ENCODE measurements at regions not wholly inside any gene's neighbourhood (a gene's known extent, or its start where the extent isn't known, plus 50 kb on each side); places are given as distances from the start of the nearest gene placed in this dataset.

DNA sequence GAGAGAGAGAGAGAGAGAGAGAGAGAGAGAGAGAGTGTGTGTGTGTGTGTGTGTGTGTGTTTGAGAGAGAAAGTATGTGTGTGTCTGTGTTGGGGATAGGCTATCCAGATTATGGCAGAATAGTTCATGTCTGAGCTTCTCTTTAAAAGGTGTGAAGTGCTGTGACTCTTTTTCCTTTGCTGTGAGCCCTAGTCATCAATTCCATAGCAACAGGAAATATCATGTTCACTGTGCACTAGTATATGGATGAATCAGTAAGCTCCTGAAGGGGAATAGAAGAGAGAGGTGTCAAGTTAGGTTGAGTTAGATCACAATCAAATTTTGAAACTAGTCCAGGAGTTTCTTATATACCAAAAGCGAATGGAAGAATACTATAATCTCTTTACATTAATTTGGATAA lies 318.7 kb downstream of the RFPL4B start:
- Histone ChIP-seq H3K27ac (no peak overlapping the region), H3K4me3 (no peak overlapping the region), H3K36me3 (no peaks in the 10 kb centered on the region), H3K9me3 (no peaks in the 10 kb centered on the region), H3K4me1 (no peaks in the 10 kb centered on the region), H3K27me3 (no peaks in the 10 kb centered on the region)
- no peak for TF ChIP-seq POLR2A (IDR thresholded peaks at IDR 0.05)
- TF ChIP-seq, protein P1, sequence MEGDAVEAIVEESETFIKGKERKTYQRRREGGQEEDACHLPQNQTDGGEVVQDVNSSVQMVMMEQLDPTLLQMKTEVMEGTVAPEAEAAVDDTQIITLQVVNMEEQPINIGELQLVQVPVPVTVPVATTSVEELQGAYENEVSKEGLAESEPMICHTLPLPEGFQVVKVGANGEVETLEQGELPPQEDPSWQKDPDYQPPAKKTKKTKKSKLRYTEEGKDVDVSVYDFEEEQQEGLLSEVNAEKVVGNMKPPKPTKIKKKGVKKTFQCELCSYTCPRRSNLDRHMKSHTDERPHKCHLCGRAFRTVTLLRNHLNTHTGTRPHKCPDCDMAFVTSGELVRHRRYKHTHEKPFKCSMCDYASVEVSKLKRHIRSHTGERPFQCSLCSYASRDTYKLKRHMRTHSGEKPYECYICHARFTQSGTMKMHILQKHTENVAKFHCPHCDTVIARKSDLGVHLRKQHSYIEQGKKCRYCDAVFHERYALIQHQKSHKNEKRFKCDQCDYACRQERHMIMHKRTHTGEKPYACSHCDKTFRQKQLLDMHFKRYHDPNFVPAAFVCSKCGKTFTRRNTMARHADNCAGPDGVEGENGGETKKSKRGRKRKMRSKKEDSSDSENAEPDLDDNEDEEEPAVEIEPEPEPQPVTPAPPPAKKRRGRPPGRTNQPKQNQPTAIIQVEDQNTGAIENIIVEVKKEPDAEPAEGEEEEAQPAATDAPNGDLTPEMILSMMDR (IDR thresholded peaks at IDR 0.05) = no peak
- TF ChIP-seq POLR2AphosphoS5 (IDR thresholded peaks at IDR 0.05) = no peak
- DNase-seq (ENCODE audit: low spot score in 2 of 2) = no peak
- intact Hi-C loops (cut with DNase I; ENCODE audit: low total_unique reads) = loop anchor here (5.0 kb wide), 1 partner anchor 1261 kb away; no protein-coding TSS in a partner anchor

DNA sequence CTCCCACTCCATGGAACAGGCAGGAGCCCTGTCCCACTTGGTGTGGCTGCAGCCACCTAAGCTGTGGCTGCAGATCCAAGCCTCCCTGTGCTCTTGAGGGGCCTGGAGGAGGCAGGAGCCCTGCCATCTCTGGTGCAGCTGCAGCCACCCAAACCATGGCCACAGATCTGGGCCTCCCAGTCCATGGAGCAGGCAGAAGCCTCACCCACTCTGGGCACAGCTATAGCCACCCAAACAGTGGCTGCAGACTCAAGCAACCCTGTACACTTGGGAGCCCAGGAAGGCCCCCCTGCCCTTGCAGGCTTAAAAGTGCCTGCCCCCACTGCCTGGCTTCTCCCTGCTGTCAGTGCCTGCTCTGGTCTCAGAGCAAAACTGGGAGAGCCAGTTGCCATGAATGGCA lies 320.3 kb downstream of the RFPL4B start:
- intact Hi-C loops (cut with DNase I; ENCODE audit: low total_unique reads) = loop anchor here (5.0 kb wide), 1 partner anchor 1260 kb away; no protein-coding TSS in a partner anchor
- Histone ChIP-seq H3K4me3 (no peak overlapping the region), H3K36me3 (no peaks in the 10 kb centered on the region), H3K27me3 (no peaks in the 10 kb centered on the region), H3K9me3 (no peaks in the 10 kb centered on the region), H3K4me1 (no peaks in the 10 kb centered on the region), H3K27ac (no peak overlapping the region)
- TF ChIP-seq, protein P1 (IDR thresholded peaks at IDR 0.05) = no peak
- TF ChIP-seq POLR2AphosphoS5 (IDR thresholded peaks at IDR 0.05) (no peak), POLR2A (IDR thresholded peaks at IDR 0.05) (no peak)
- DNase-seq (ENCODE audit: low spot score in 2 of 2) = no peak

DNA sequence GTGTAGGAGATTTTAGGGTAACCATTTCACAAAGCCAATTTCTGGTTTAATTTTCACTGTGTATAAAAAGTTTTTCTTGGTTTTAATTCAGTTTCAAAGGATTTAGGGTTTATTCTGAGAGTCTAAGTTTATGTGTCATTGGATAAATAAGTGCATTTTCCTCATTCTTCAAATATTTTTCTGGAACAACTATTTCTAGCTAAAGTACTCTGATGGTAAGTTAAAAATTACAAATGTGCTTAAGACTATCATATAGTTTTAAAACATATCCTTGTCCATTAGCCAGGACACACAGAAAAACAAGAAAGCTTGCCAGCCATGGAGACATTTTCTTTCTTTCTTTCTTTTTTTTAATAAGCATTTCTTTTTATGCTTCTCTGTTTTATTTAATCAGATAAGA lies 333.0 kb downstream of the RFPL4B start:
- intact Hi-C loops (cut with DNase I; ENCODE audit: low total_unique reads) = no loop called here
- H3K36me3 ChIP-seq = no peaks in the 10 kb centered on the region
- H3K27me3 ChIP-seq = no peaks in the 10 kb centered on the region
- H3K27ac ChIP-seq = no peak overlapping the region
- H3K4me3 ChIP-seq = no peak overlapping the region
- H3K9me3 ChIP-seq = peaks cover 0 to 3% of the 10 kb centered on the region in 2 donors
- DNase-seq (ENCODE audit: low spot score in 2 of 2) = no peak
- no peak for TF ChIP-seq POLR2AphosphoS5 (IDR thresholded peaks at IDR 0.05)
- TF ChIP-seq, protein P1 (IDR thresholded peaks at IDR 0.05) = no peak
- TF ChIP-seq POLR2A (IDR thresholded peaks at IDR 0.05) = no peak
- no peaks in the 10 kb centered on the region for H3K4me1 ChIP-seq

DNA sequence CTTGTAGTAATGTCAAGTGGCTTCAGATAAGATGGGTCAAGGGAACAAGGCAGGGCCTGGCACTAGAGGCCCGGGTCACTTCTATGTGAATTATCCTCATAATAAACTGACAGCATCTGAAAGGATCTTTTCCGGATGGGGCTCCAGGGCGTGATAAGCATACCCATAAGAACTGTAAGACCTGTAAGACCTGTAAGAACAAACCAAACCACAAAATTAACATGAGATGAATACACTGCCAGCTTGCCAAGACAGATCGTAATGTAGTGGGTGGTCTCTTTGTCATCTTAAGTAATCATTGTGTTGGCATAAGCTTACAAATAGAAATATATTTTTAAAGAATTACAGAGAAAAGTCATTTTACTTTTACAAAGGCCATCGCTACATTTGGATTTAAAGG lies 334.9 kb downstream of the RFPL4B start:
- H3K4me3 ChIP-seq = no peak overlapping the region
- DNase-seq (ENCODE audit: low spot score in 2 of 2) = no peak
- no peaks in the 10 kb centered on the region for H3K4me1 ChIP-seq
- no peaks in the 10 kb centered on the region for H3K27me3 ChIP-seq
- intact Hi-C loops (cut with DNase I; ENCODE audit: low total_unique reads) = no loop called here
- TF ChIP-seq, protein P1 (IDR thresholded peaks at IDR 0.05) = no peak
- TF ChIP-seq POLR2AphosphoS5 (IDR thresholded peaks at IDR 0.05) = no peak
- TF ChIP-seq POLR2A (IDR thresholded peaks at IDR 0.05) = no peak
- no peaks in the 10 kb centered on the region for H3K36me3 ChIP-seq
- H3K27ac ChIP-seq = no peak overlapping the region
- no peaks in the 10 kb centered on the region for H3K9me3 ChIP-seq

DNA sequence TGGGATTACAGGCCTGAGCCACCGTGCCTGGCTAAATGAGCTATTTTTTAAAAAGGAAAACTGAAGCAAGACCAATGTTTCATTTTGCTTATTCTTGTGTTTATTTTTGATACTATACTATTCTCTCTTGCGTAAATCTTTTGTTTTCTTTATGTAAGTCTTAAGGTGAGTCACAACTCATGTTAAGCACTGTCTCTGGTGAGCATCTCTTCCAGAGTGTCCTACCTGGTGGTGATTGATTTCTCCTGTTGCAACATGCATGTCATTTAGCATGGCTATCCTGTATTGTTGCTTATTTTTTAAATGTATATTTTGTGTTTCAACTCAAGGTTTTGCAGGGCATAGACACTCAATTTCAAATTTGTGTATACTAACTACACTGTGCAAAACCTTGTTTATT lies 336.0 kb downstream of the RFPL4B start:
- intact Hi-C loops (cut with DNase I; ENCODE audit: low total_unique reads) = no loop called here
- H3K36me3 ChIP-seq = no peaks in the 10 kb centered on the region
- H3K27me3 ChIP-seq = no peaks in the 10 kb centered on the region
- TF ChIP-seq, protein P1 (IDR thresholded peaks at IDR 0.05) = no peak
- TF ChIP-seq POLR2A (IDR thresholded peaks at IDR 0.05) = no peak
- TF ChIP-seq POLR2AphosphoS5 (IDR thresholded peaks at IDR 0.05) = no peak
- no peaks in the 10 kb centered on the region for H3K4me1 ChIP-seq
- no peak overlapping the region for H3K4me3 ChIP-seq
- no peak overlapping the region for H3K27ac ChIP-seq
- DNase-seq (ENCODE audit: low spot score in 2 of 2) = no peak
- no peaks in the 10 kb centered on the region for H3K9me3 ChIP-seq
